ENCODE measurements at regions not wholly inside any gene's neighbourhood (a gene's known extent, or its start where the extent isn't known, plus 50 kb on each side); places are given as distances from the start of the nearest gene placed in this dataset.

DNA sequence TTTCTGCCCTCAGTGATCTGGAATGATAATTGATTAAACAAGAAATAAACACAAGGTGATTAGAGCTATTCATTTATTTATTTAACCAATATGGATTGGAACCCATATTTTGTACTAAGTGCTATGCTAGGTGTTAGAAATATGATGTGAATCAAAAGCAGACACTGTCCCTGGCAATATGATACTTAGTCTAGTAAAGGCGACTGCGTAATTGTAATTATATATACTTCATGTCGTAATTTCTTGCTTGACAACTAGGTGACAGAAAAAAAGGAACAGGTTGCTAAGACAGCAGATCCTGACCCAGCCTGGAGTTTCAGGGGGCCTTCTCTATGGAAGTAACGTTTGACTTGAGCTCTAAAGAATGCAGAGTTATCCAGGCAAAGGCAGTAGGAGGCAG is 236.5 kb upstream of the F9 start:
- no peak for FAIRE-seq
- no peak for DNase-seq (ENCODE audit: low spot score)

- no peak for DNase-seq (ENCODE audit: low spot score)
- no peak for FAIRE-seq
Measured at GRCh38 chrX:139290310-139290709, 240.2 kb upstream of the F9 start.

DNA sequence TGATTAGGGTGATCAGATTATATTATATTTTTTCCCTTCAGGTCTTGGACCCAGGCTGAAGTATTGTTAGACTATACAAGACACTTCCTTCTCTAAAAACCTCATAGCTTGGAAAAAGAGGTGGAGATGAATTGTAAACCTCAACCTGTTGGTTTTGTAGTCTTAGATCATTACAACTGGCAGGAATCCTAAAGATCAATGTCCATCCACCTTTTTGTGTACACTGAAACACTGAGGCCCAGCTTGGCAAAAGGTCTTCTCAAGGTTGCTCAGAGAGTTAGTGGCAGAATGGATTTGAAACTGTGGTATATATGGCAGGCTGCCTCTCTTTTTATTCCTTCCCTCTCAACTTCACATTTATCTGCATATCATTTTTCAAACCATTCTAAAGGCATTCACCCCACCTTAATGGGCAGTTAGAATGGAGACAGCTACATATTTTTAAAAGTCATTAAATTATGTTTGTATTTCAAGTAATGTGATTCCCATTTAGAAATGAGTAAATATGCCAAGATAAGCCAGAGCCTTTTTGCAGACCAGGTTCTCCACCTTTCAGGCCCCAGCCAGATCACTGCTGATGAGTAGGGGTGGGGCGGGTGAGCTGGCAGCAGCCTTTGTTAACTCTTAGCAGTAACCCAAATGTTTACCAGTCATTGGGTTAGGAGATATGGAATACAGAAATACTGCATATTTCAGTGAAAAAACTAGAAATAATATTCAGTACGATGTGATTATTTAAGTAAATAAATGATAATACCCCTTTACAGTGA is 243.2 kb upstream of the F9 start:
- FAIRE-seq (no peak), DNase-seq (ENCODE audit: low spot score) (no peak)

GRCh38 chrX:139286342-139286741 is 244.2 kb upstream of the F9 start:
- FAIRE-seq (no peak), DNase-seq (ENCODE audit: low spot score) (no peak)

GRCh38 chrX:139267851-139268250 is 262.7 kb upstream of the F9 start:
- FAIRE-seq (no peak), DNase-seq (ENCODE audit: low spot score) (no peak)

DNA sequence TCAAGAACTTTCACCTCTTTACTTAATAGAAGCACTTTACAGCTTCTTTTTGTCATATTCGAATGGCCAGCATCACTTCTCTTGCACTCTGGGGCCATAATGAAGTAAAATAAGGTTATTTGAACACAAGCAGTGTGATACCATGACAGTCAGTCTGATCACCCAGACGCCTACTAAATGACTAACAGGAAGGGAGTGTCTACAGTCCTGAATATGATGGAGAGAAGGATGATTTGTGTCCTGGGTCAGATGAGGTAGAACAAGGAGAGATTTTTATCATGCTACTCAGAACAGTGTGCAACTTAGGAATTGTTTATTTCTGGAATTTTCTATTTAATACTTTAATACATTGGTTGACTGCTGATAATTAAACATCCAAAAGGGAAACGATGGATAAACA is 284.2 kb upstream of the F9 start:
- FAIRE-seq = no peak
- no peak for DNase-seq (ENCODE audit: low spot score)

DNA sequence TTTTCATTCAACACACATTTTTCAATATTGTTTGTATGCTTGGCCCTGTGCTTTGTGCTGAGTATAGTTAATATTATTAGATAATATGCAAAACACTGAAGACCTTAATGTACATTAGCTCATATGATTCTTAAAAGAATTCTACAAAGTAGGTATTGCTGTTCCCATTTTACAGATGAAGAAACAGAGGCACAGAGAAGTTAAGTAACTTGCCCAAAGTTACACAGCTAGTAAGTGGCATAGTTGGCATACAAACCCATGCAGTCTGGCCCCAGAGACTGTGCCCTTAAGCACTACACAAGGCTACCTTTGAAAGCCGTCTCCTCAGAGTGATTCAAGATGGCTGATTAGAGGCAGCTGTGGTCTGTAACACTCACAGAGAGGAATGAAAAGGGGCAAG is 293.4 kb upstream of the F9 start:
- DNase-seq (ENCODE audit: low spot score) (no peak), FAIRE-seq (no peak)

DNA sequence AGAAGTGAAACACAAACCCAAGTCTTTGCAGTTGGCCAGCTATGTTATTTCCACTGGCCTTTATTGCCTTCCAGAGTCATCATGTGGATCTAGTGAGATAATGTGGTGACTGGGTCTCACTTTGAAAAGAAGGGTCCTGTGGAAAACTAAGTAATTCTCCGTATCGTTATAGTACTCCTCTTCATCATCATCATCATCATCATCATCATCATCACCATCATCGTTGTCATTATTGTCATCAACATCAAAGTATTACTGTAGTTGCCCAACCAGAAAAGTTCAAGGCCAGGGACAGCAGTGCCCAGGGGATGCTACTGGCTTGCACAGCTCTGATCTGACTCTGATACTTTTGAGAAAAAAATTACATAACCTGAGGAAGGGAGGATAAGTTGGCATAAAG is 295.6 kb upstream of the F9 start:
- DNase-seq (ENCODE audit: low spot score) (no peak), FAIRE-seq (no peak)

- no peak for DNase-seq (ENCODE audit: low spot score)
- no peak for FAIRE-seq
Measured at GRCh38 chrX:139224953-139225665, 305.4 kb upstream of the F9 start.

- FAIRE-seq = no peak
- no peak for DNase-seq (ENCODE audit: low spot score)
Measured at GRCh38 chrX:139222511-139223200, 307.9 kb upstream of the F9 start.

- FAIRE-seq (no peak), DNase-seq (ENCODE audit: low spot score) (no peak)
Measured at GRCh38 chrX:139213241-139213709, 317.3 kb upstream of the F9 start.

DNA sequence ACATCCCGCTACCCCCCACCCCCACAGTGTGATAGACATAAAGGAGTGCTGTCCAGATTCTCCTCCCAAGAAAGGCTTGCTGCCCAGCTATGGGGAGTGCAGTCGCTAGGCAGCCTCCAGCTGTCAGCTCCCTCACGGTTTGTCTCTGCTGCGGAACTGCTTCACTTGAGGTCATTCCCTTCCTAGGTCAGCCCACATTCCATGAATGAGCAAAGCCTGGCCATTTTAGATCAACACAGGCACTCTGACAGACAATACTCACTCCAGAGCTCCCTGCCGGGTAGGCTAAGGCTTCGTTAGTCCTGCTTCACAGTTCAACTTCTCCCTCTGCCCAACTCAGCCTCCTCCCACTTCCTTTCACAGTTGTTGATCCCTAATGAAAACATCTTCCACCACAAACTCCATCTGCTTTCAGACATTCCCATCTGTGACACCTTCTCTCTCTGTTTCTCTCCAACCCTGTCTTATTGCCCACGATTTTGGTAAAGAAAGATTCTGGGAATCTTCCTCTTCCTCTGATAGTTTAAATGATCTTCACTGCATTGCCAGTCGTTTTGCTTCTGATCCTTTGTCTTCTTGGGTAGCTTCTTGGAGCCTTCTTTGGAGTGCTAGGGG is 318.9 kb upstream of the F9 start:
- FAIRE-seq = no peak
- no peak for DNase-seq (ENCODE audit: low spot score)

DNA sequence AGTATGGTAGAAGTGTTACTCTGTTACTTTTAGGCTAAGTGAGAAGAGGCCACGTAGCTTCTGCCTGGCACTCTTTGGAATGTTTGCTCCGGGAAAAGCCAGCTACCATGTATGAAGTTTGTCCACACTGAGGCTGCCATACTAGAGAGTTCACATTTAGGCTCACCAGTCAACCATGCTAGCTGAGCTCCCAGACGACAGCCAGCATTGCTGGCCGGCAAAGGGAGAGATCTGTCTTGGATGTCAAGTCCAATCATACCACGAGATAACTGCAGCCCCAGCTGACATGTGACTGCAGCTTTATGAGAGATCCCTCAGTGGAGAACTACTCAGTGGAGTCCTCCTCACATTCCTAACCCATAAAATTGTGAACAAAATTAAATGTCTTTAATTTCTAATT is 321.2 kb upstream of the F9 start:
- no peak for DNase-seq (ENCODE audit: low spot score)
- FAIRE-seq = no peak

DNA sequence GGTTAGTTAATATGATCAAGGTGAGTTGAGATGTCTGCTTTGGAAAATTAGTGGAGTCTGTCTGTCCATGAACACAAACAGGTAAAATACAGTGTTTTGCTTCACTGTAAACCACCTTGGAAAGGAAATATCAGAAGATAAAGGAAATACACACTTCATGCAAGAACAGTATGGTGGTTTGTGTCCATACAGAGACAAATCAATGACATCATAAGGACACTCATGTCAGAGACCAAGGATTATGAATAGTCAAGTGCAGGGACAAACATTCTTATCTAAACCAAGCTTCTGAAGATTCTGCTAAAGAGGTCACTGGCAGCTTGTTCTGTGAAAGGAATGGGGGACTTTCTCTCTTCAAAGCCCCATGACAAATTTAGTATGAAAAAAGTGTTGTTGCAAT is 322.9 kb upstream of the F9 start:
- DNase-seq (ENCODE audit: low spot score) = no peak
- FAIRE-seq = no peak

- no peak for DNase-seq (ENCODE audit: low spot score)
- no peak for FAIRE-seq
Measured at GRCh38 chrX:139206914-139207313, 323.6 kb upstream of the F9 start.

DNA sequence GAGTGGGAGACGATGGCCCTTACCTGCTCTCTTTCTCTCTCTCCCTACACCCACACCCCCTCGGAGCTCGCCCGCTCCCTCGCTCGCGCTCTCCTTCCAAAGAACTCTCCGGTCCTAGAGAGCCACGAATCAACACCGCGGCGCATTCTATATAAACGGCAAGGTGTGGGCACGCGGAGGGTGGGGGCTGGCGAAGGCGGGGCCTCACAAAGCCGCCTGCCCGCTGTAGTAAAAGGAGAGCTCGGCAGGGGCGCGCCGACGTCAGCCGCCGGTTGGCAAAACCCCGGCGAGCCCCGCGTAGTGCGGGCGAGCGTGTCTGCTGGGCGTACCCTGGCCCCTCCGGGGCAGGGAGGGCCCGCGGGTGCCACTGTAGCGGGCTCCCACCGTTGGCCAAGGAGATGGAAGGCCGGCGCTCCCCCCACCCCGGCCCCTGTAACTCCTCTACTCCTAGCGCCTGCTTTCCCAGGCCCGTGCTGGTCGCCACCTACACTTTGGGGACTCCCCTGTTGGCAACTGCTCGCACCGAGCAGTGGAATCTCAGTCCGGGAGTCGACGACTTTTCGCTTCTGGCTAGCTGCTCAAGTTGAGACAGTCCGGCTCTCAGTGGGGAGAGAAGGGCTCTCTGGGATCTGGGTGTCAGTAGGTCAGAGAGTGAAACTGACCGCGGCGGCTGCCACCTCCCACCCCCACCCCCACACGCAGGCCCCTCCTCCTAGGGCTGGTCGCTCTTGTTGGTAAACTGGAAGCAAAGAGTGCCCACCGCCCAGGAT is 325.5 kb upstream of the F9 start:
- DNase-seq (ENCODE audit: low spot score) (no peak), FAIRE-seq (no peak)

DNA sequence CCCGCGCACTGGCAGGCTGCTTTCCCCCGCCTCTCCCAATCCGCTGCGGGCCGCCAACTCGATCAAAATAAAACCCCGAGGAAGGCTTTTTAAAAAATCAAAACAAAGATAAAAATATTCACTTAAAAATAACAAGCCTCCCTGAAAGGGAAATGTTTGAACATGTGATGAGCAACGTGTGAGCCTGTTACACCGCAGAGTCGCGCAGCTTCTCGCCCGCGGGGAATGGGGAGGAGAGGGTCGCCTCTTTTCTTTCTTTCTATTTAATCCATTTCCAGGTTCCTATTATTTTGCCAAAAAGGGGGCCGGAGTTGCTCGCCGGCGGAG is 326.0 kb upstream of the F9 start:
- DNase-seq (ENCODE audit: low spot score) = no peak
- no peak for FAIRE-seq

- FAIRE-seq (no peak), DNase-seq (ENCODE audit: low spot score) (no peak)
Measured at GRCh38 chrX:139203651-139204570, 326.6 kb upstream of the F9 start.

- DNase-seq (ENCODE audit: low spot score) = no peak
- no peak for FAIRE-seq
Measured at GRCh38 chrX:139202742-139203420, 327.7 kb upstream of the F9 start.

DNA sequence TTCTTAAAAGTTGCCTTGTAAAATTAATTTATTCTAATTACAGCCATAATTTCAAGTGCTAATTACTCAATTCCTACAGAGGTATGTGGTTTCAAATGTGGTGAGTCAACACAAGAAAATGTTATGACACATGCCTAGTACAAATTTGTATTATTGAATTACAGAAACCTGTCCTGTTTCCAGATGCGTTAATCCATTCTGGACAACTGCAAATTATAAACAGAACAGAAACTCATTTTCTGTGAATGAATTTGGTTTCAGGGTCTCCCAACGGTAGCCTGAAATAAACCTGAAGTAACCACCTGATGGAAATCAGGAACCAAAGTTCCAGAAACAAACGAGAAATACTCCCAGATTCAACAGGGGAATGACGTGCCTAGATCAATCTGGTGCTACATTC is 328.6 kb upstream of the F9 start:
- FAIRE-seq (no peak), DNase-seq (ENCODE audit: low spot score) (no peak)
